ENCODE measurements at regions not wholly inside any gene's neighbourhood (a gene's known extent, or its start where the extent isn't known, plus 50 kb on each side); places are given as distances from the start of the nearest gene placed in this dataset.

GRCh38 chr4:56099378-56099786 is 150.6 kb downstream of the CEP135 start:
- Histone ChIP-seq H3K9me3 (ENCODE audit: low read depth, low read length, poor library complexity, severe bottlenecking) (no peaks in the 10 kb centered on the region), H3K4me1 (ENCODE audit: insufficient read depth, low read length, poor library complexity, severe bottlenecking) (no peaks in the 10 kb centered on the region), H3K36me3 (ENCODE audit: insufficient read depth, low read length, poor library complexity, severe bottlenecking) (no peaks in the 10 kb centered on the region), H3K27ac (ENCODE audit: low read depth, low read length, poor library complexity, severe bottlenecking) (no peak overlapping the region), H3K4me3 (ENCODE audit: low read depth, low read length, poor library complexity, severe bottlenecking) (no peak overlapping the region), H3K27me3 (replicated peaks; ENCODE audit: insufficient read depth, low read depth, low read length, poor library complexity) (no peaks in the 10 kb centered on the region)
- no peak for DNase-seq (ENCODE audit: low spot score)
- BruUV-seq (replicated peaks), result no TSS peak
- no peak for TF ChIP-seq EZH2 (IDR thresholded peaks at IDR 0.05; ENCODE audit: borderline replicate concordance, low read depth, low read length, poor library complexity, severe bottlenecking)
- TF ChIP-seq CTCF (conservative IDR thresholded peaks at IDR 0.05; ENCODE audit: low read depth, low read length), result no peak
- ChIA-PET POLR2A (ENCODE audit: low non-redundant PET) (no interaction called here), CTCF (no interaction called here)
- intact Hi-C loops (cut with micrococcal nuclease; ENCODE audit: unreplicated experiment), result no loop called here

GRCh38 chr4:56093576-56093975 is 144.8 kb downstream of the CEP135 start:
- no peaks in the 10 kb centered on the region for H3K9me3 ChIP-seq (ENCODE audit: low read depth, low read length, poor library complexity, severe bottlenecking)
- TF ChIP-seq EZH2 (IDR thresholded peaks at IDR 0.05; ENCODE audit: borderline replicate concordance, low read depth, low read length, poor library complexity, severe bottlenecking), result no peak
- no peak for TF ChIP-seq CTCF (conservative IDR thresholded peaks at IDR 0.05; ENCODE audit: low read depth, low read length)
- BruUV-seq (replicated peaks), result no TSS peak
- no peak overlapping the region for H3K4me3 ChIP-seq (ENCODE audit: low read depth, low read length, poor library complexity, severe bottlenecking)
- no peaks in the 10 kb centered on the region for H3K27me3 ChIP-seq (replicated peaks; ENCODE audit: insufficient read depth, low read depth, low read length, poor library complexity)
- H3K27ac ChIP-seq (ENCODE audit: low read depth, low read length, poor library complexity, severe bottlenecking), result no peak overlapping the region
- ChIA-PET CTCF (interaction anchor here (0.6 kb wide), 1 partner anchor 552 kb away, joined by 5 read pairs; no protein-coding TSS in a partner anchor), POLR2A (ENCODE audit: low non-redundant PET) (no interaction called here)
- no peaks in the 10 kb centered on the region for H3K4me1 ChIP-seq (ENCODE audit: insufficient read depth, low read length, poor library complexity, severe bottlenecking)
- intact Hi-C loops (cut with micrococcal nuclease; ENCODE audit: unreplicated experiment), result no loop called here
- DNase-seq (ENCODE audit: low spot score), result no peak
- H3K36me3 ChIP-seq (ENCODE audit: insufficient read depth, low read length, poor library complexity, severe bottlenecking), result no peaks in the 10 kb centered on the region

- TF ChIP-seq EZH2 (IDR thresholded peaks at IDR 0.05; ENCODE audit: borderline replicate concordance, low read depth, low read length, poor library complexity, severe bottlenecking) (no peak), CTCF (conservative IDR thresholded peaks at IDR 0.05; ENCODE audit: low read depth, low read length) (no peak)
- BruUV-seq (replicated peaks), result no TSS peak
- CTCF ChIA-PET, result no interaction called here
- Histone ChIP-seq H3K27ac (ENCODE audit: low read depth, low read length, poor library complexity, severe bottlenecking) (no peak overlapping the region), H3K4me3 (ENCODE audit: low read depth, low read length, poor library complexity, severe bottlenecking) (no peak overlapping the region), H3K9me3 (ENCODE audit: low read depth, low read length, poor library complexity, severe bottlenecking) (no peaks in the 10 kb centered on the region), H3K36me3 (ENCODE audit: insufficient read depth, low read length, poor library complexity, severe bottlenecking) (no peaks in the 10 kb centered on the region), H3K4me1 (ENCODE audit: insufficient read depth, low read length, poor library complexity, severe bottlenecking) (no peaks in the 10 kb centered on the region), H3K27me3 (replicated peaks; ENCODE audit: insufficient read depth, low read depth, low read length, poor library complexity) (no peaks in the 10 kb centered on the region)
- POLR2A ChIA-PET (ENCODE audit: low non-redundant PET), result no interaction called here
- DNase-seq (ENCODE audit: low spot score), result no peak
- intact Hi-C loops (cut with micrococcal nuclease; ENCODE audit: unreplicated experiment), result no loop called here
These were observed 143.8 kb downstream of the CEP135 start for GRCh38 chr4:56092540-56092939.
